OCI-LY3 (cell line): ENCODE measurements at regions not wholly inside any gene's neighbourhood (a gene's known extent, or its start where the extent isn't known, plus 50 kb on each side); places are given as distances from the start of the nearest gene placed in this dataset.

Experiments used
- CTCF ChIP-seq: fragments of 200-600, 300-600 bp; sonication (generic); IDR thresholded peaks from 2 replicates; pipeline ENCODE4 v1.5.1; 2014; ENCODE audit warnings: antibody characterized with exemption, low read length, low read depth
- EZH2phosphoT487 ChIP-seq: fragments of 200-600 bp; shearing (Covaris generic); IDR thresholded peaks from 2 replicates; pipeline ENCODE4 v1.6.1; 2018; ENCODE audit warnings: antibody characterized with exemption, mixed run types, low read depth

- TF ChIP-seq CTCF, result no peak
- TF ChIP-seq EZH2phosphoT487, result no peak
These were observed 146.2 kb downstream of the DACT1 start for GRCh38 chr14:58783792-58784511.
